ENCODE measurements at regions not wholly inside any gene's neighbourhood (a gene's known extent, or its start where the extent isn't known, plus 50 kb on each side); places are given as distances from the start of the nearest gene placed in this dataset.

- TF ChIP-seq ZFP3 (CRISPR knock-in tag; IDR thresholded peaks at IDR 0.05) (no peak), POU6F1 (CRISPR knock-in tag; IDR thresholded peaks at IDR 0.05; ENCODE audit: borderline replicate concordance, low read depth) (no peak), OSR1 (CRISPR knock-in tag; IDR thresholded peaks at IDR 0.05) (no peak)
Measured at GRCh38 chr18:51593931-51594330, 396.4 kb upstream of the MEX3C start.

DNA sequence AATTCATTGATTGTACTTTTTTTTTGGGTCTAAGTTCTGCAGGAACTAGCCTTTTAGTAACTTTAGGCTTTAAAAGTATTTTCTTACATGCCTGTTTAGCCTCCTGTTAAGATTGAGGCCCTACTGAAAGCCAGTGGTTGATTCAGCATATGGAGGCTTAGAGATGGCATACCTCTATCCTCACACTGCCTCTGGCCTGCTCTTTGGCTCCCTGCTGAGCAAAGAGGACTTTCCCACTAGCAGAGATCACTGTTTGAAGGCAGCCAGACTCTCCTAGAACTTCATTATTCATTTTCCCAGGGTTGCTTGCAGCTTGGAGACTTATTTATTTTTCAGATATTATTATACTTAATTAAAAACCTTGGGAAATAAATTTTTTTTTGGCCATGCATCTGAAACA is 405.6 kb upstream of the MEX3C start:
- TF ChIP-seq, protein P1, sequence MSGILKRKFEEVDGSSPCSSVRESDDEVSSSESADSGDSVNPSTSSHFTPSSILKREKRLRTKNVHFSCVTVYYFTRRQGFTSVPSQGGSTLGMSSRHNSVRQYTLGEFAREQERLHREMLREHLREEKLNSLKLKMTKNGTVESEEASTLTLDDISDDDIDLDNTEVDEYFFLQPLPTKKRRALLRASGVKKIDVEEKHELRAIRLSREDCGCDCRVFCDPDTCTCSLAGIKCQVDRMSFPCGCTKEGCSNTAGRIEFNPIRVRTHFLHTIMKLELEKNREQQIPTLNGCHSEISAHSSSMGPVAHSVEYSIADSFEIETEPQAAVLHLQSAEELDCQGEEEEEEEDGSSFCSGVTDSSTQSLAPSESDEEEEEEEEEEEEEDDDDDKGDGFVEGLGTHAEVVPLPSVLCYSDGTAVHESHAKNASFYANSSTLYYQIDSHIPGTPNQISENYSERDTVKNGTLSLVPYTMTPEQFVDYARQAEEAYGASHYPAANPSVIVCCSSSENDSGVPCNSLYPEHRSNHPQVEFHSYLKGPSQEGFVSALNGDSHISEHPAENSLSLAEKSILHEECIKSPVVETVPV (CRISPR knock-in tag; IDR thresholded peaks at IDR 0.05) = no peak
- TF ChIP-seq TCF4 (CRISPR knock-in tag; IDR thresholded peaks at IDR 0.05; ENCODE audit: borderline replicate concordance) = no peak
- TF ChIP-seq ZNF565 (CRISPR knock-in tag; conservative IDR thresholded peaks at IDR 0.05; ENCODE audit: low read depth) = no peak
- TF ChIP-seq SNAI2 (CRISPR knock-in tag; IDR thresholded peaks at IDR 0.05) = no peak
- no peak for TF ChIP-seq ZC3H10 (CRISPR knock-in tag; IDR thresholded peaks at IDR 0.05)
- no peak for TF ChIP-seq GLIS3 (CRISPR knock-in tag; IDR thresholded peaks at IDR 0.05)
- TF ChIP-seq ZFP3 (CRISPR knock-in tag; IDR thresholded peaks at IDR 0.05) = no peak
- TF ChIP-seq, protein P2, sequence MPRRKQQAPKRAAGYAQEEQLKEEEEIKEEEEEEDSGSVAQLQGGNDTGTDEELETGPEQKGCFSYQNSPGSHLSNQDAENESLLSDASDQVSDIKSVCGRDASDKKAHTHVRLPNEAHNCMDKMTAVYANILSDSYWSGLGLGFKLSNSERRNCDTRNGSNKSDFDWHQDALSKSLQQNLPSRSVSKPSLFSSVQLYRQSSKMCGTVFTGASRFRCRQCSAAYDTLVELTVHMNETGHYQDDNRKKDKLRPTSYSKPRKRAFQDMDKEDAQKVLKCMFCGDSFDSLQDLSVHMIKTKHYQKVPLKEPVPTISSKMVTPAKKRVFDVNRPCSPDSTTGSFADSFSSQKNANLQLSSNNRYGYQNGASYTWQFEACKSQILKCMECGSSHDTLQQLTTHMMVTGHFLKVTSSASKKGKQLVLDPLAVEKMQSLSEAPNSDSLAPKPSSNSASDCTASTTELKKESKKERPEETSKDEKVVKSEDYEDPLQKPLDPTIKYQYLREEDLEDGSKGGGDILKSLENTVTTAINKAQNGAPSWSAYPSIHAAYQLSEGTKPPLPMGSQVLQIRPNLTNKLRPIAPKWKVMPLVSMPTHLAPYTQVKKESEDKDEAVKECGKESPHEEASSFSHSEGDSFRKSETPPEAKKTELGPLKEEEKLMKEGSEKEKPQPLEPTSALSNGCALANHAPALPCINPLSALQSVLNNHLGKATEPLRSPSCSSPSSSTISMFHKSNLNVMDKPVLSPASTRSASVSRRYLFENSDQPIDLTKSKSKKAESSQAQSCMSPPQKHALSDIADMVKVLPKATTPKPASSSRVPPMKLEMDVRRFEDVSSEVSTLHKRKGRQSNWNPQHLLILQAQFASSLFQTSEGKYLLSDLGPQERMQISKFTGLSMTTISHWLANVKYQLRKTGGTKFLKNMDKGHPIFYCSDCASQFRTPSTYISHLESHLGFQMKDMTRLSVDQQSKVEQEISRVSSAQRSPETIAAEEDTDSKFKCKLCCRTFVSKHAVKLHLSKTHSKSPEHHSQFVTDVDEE (CRISPR knock-in tag; IDR thresholded peaks at IDR 0.05) = no peak
- TF ChIP-seq TOX (CRISPR knock-in tag; IDR thresholded peaks at IDR 0.05; ENCODE audit: borderline replicate concordance) = no peak
- no peak for TF ChIP-seq CSDC2 (CRISPR knock-in tag; IDR thresholded peaks at IDR 0.05)
- no peak for TF ChIP-seq ZFP30 (CRISPR knock-in tag; IDR thresholded peaks at IDR 0.05)
- TF ChIP-seq ZNF70 (CRISPR knock-in tag; IDR thresholded peaks at IDR 0.05) = no peak
- no peak for TF ChIP-seq ZNF8 (CRISPR knock-in tag; IDR thresholded peaks at IDR 0.05)
- TF ChIP-seq, protein P3, sequence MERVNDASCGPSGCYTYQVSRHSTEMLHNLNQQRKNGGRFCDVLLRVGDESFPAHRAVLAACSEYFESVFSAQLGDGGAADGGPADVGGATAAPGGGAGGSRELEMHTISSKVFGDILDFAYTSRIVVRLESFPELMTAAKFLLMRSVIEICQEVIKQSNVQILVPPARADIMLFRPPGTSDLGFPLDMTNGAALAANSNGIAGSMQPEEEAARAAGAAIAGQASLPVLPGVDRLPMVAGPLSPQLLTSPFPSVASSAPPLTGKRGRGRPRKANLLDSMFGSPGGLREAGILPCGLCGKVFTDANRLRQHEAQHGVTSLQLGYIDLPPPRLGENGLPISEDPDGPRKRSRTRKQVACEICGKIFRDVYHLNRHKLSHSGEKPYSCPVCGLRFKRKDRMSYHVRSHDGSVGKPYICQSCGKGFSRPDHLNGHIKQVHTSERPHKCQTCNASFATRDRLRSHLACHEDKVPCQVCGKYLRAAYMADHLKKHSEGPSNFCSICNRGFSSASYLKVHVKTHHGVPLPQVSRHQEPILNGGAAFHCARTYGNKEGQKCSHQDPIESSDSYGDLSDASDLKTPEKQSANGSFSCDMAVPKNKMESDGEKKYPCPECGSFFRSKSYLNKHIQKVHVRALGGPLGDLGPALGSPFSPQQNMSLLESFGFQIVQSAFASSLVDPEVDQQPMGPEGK (CRISPR knock-in tag; IDR thresholded peaks at IDR 0.05; ENCODE audit: borderline replicate concordance) = no peak
- no peak for TF ChIP-seq RARB (CRISPR knock-in tag; IDR thresholded peaks at IDR 0.05)
- TF ChIP-seq, protein P4, sequence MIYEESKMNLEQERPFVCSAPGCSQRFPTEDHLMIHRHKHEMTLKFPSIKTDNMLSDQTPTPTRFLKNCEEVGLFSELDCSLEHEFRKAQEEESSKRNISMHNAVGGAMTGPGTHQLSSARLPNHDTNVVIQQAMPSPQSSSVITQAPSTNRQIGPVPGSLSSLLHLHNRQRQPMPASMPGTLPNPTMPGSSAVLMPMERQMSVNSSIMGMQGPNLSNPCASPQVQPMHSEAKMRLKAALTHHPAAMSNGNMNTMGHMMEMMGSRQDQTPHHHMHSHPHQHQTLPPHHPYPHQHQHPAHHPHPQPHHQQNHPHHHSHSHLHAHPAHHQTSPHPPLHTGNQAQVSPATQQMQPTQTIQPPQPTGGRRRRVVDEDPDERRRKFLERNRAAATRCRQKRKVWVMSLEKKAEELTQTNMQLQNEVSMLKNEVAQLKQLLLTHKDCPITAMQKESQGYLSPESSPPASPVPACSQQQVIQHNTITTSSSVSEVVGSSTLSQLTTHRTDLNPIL (CRISPR knock-in tag; IDR thresholded peaks at IDR 0.05; ENCODE audit: low read depth) = no peak
- TF ChIP-seq ISL1 (CRISPR knock-in tag; IDR thresholded peaks at IDR 0.05) = no peak
- TF ChIP-seq ESRRG (CRISPR knock-in tag; IDR thresholded peaks at IDR 0.05) = no peak
- TF ChIP-seq BACH2 (CRISPR knock-in tag; IDR thresholded peaks at IDR 0.05; ENCODE audit: borderline replicate concordance) = no peak
- no peak for TF ChIP-seq ARNTL (CRISPR knock-in tag; IDR thresholded peaks at IDR 0.05; ENCODE audit: borderline replicate concordance, low read depth)
- no peak for ATAC-seq

More at GRCh38 chr18:51593931-51594330, 396.4 kb upstream of the MEX3C start:
- ATAC-seq = no peak

DNA sequence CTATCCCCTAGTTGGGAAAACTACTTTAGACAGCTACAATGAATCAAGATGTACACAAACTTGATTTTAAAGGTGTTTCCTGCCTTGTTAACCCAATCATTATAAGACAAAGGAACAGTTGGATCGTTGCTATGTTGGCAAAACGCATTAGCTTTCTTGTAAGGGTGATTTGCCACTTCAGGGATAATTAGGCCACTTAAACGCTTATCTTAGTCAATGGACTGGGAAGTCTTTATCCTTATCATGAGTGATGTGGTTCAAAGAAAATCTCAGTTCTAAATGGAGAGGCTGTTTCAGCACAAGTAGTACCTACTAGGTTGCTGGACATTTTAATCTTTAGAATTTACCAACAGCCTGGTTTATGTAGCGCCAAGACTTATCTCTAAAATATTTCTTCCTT is 406.1 kb upstream of the MEX3C start:
- no peak for ATAC-seq
- no peak for TF ChIP-seq ZFP30 (CRISPR knock-in tag; IDR thresholded peaks at IDR 0.05)
- no peak for TF ChIP-seq GLIS3 (CRISPR knock-in tag; IDR thresholded peaks at IDR 0.05)
- TF ChIP-seq SNAI2 (CRISPR knock-in tag; IDR thresholded peaks at IDR 0.05) = no peak
- TF ChIP-seq ESRRG (CRISPR knock-in tag; IDR thresholded peaks at IDR 0.05) = no peak
- TF ChIP-seq POU6F1 (CRISPR knock-in tag; IDR thresholded peaks at IDR 0.05; ENCODE audit: borderline replicate concordance, low read depth) = no peak
- TF ChIP-seq, protein P3 (CRISPR knock-in tag; IDR thresholded peaks at IDR 0.05; ENCODE audit: borderline replicate concordance) = no peak
- no peak for TF ChIP-seq BACH2 (CRISPR knock-in tag; IDR thresholded peaks at IDR 0.05; ENCODE audit: borderline replicate concordance)
- TF ChIP-seq ZC3H10 (CRISPR knock-in tag; IDR thresholded peaks at IDR 0.05) = no peak
- TF ChIP-seq, protein P1 (CRISPR knock-in tag; IDR thresholded peaks at IDR 0.05) = no peak

All from SK-N-SH treated with all-trans-retinoic acid at 6 μM for 48 hours (cell line).